HG02798 (cell line): ENCODE measurements at regions not wholly inside any gene's neighbourhood (a gene's known extent, or its start where the extent isn't known, plus 50 kb on each side); places are given as distances from the start of the nearest gene placed in this dataset.
"Not testable (repeated sequence)": the region's sequence is repeated elsewhere in the genome, so short reads cannot be mapped to it uniquely, and the experiment has no call there.

ENCODE experiments used
- ATAC-seq: cut with Tn5 transposase; IDR thresholded peaks from one replicate; pipeline ENCODE4 v1.9.1; 2021; ENCODE audit warnings: mild to moderate bottlenecking; ENCODE audit not compliant: unreplicated experiment, poor library complexity

- no peak for ATAC-seq
Observed at GRCh38 chr4:64022560-64022959, 386.7 kb downstream of the TECRL start.

GRCh38 chr4:64016893-64017292 is 392.4 kb downstream of the TECRL start:
- ATAC-seq: no peak

GRCh38 chr4:64014647-64015046 is 394.6 kb downstream of the TECRL start:
- ATAC-seq: no peak

GRCh38 chr4:64001229-64001898 is 407.9 kb downstream of the TECRL start:
- ATAC-seq: peak; percentile 96

- ATAC-seq: no peak
Observed at GRCh38 chr4:64000241-64000640, 409.0 kb downstream of the TECRL start.

GRCh38 chr4:63986253-63986652 is 423.0 kb downstream of the TECRL start:
- no peak for ATAC-seq

- ATAC-seq: no peak
Observed at GRCh38 chr4:63983224-63983623, 426.0 kb downstream of the TECRL start.

GRCh38 chr4:63965875-63966274 is 443.4 kb downstream of the TECRL start:
- ATAC-seq: no peak

- not testable (repeated sequence) for ATAC-seq
Observed at GRCh38 chr4:63942706-63943286, 466.5 kb downstream of the TECRL start.

GRCh38 chr4:63937961-63938360 is 471.3 kb downstream of the TECRL start:
- ATAC-seq: no peak

GRCh38 chr4:63922146-63922545 is 487.1 kb downstream of the TECRL start:
- ATAC-seq: no peak

- no peak for ATAC-seq
Observed at GRCh38 chr4:63921561-63921960, 487.7 kb downstream of the TECRL start.

GRCh38 chr4:63919636-63920365 is 489.4 kb downstream of the TECRL start:
- ATAC-seq: no peak

- ATAC-seq: no peak
Observed at GRCh38 chr4:63906660-63907183, 502.5 kb downstream of the TECRL start.

- no peak for ATAC-seq
Observed at GRCh38 chr4:63904201-63904600, 505.0 kb downstream of the TECRL start.

- no peak for ATAC-seq
Observed at GRCh38 chr4:63901304-63901703, 507.9 kb downstream of the TECRL start.

GRCh38 chr4:63898961-63899360 is 510.3 kb downstream of the TECRL start:
- ATAC-seq: no peak

- no peak for ATAC-seq
Observed at GRCh38 chr4:63894161-63894560, 515.1 kb downstream of the TECRL start.

GRCh38 chr4:63869370-63869769 is 539.9 kb downstream of the TECRL start:
- ATAC-seq: no peak

GRCh38 chr4:63851496-63851895 is 557.8 kb downstream of the TECRL start:
- ATAC-seq: no peak

GRCh38 chr4:63841266-63841665 is 568.0 kb downstream of the TECRL start:
- no peak for ATAC-seq
